HepG2 (cell line): ENCODE measurements at regions not wholly inside any gene's neighbourhood (a gene's known extent, or its start where the extent isn't known, plus 50 kb on each side); places are given as distances from the start of the nearest gene placed in this dataset.

ENCODE experiments used
- ADNP ChIP-seq: sonication (generic); formaldehyde crosslinking; IDR thresholded peaks from 2 replicates; pipeline ENCODE4 v1.4.0; 2020; ENCODE audit warnings: missing genetic modification reagents
- CTCF ChIP-seq: sonication (generic); formaldehyde crosslinking; IDR thresholded peaks from 2 replicates; pipeline ENCODE4 v1.5.0; 2020; ENCODE audit warnings: mild to moderate bottlenecking, missing genetic modification reagents, moderate library complexity
- HDAC2 ChIP-seq: sonication (generic); formaldehyde crosslinking; IDR thresholded peaks from 2 replicates; pipeline ENCODE4 v1.4.0; 2020; ENCODE audit warnings: missing genetic modification reagents
- NAIF1 ChIP-seq: sonication (generic); formaldehyde crosslinking; IDR thresholded peaks from 2 replicates; pipeline ENCODE4 v1.5.0; 2020; ENCODE audit warnings: mild to moderate bottlenecking, missing genetic modification reagents, borderline replicate concordance
- PATZ1 ChIP-seq: sonication (generic); formaldehyde crosslinking; IDR thresholded peaks from 2 replicates; pipeline ENCODE4 v1.4.0; 2020; ENCODE audit warnings: missing genetic modification reagents
- SIN3A ChIP-seq: IDR thresholded peaks from 2 replicates; pipeline ENCODE4 v1.6.1; 2011; ENCODE audit warnings: low read depth, mild to moderate bottlenecking, control low read depth, low read length, borderline replicate concordance
- ZBTB33 ChIP-seq: sonication (generic); formaldehyde crosslinking; IDR thresholded peaks from 2 replicates; pipeline ENCODE4 v1.4.0; 2020; ENCODE audit warnings: missing genetic modification reagents
- ZFP36 ChIP-seq: fragments of 150-350 bp; IDR thresholded peaks from 2 replicates; pipeline ENCODE4 v1.6.1; 2018; ENCODE audit warnings: borderline replicate concordance, low read length, low read depth; ENCODE audit not compliant: partially characterized antibody
- ZNF274 ChIP-seq: sonication (generic); formaldehyde crosslinking; IDR thresholded peaks from 2 replicates; pipeline ENCODE4 v1.5.1; 2020; ENCODE audit warnings: mild to moderate bottlenecking, missing genetic modification reagents

- TF ChIP-seq CTCF (CRISPR knock-in tag) = no peak
- no peak for TF ChIP-seq ZFP36
- TF ChIP-seq PATZ1 (CRISPR knock-in tag) = no peak
- no peak for TF ChIP-seq HDAC2 (CRISPR knock-in tag)
- TF ChIP-seq NAIF1 (CRISPR knock-in tag) = no peak
- no peak for TF ChIP-seq ZBTB33 (CRISPR knock-in tag)
- TF ChIP-seq ADNP (CRISPR knock-in tag) = no peak
- no peak for TF ChIP-seq ZNF274 (CRISPR knock-in tag)
- no peak for TF ChIP-seq SIN3A
Measured at GRCh38 chr13:42720858-42721219, 60.5 kb upstream of the FAM216B start.
